Pancreas (tissue), 10 donors: ENCODE measurements at regions not wholly inside any gene's neighbourhood (a gene's known extent, or its start where the extent isn't known, plus 50 kb on each side); places are given as distances from the start of the nearest gene placed in this dataset.

ENCODE experiments used
- ATAC-seq, 4 donors: fragments of 200-7000 bp; cut with Tn5 transposase; one replicate each; pipeline versions ENCODE4 v1.8.0 to v1.9.1; 2020; ENCODE audit warnings: mild to moderate bottlenecking in 4 of 4, moderate library complexity in 4 of 4
- DNase-seq, 6 donors: peaks; one replicate each; pipeline ENCODE4 v3.0.0-alpha.2; 2020
- FAIRE-seq: peaks from 2 replicates; lab custom pipeline; 2012; peaks lifted over from hg19 to GRCh38; lab: Jason Lieb, UNC
- H3K27ac ChIP-seq, 4 donors: fragments of 200-600 bp; sonication (generic); 1 replicate in 3 of 4; 2 replicates in 1 of 4; pipeline versions ENCODE4 v1.5.0 to v1.8.0; 2020
- H3K27me3 ChIP-seq, 4 donors: fragments of 200-600 bp; one replicate each; pipeline ENCODE4 v1.8.0; 2021
- H3K36me3 ChIP-seq, 3 donors: fragments of 200-600 bp; sonication (generic) in 1 of 3; one replicate each; pipeline versions ENCODE4 v1.5.0 to v1.8.0; 2020 to 2021
- H3K4me1 ChIP-seq, 3 donors: fragments of 200-600 bp; one replicate each; pipeline ENCODE4 v1.8.0; 2021
- H3K4me3 ChIP-seq, 4 donors: fragments of 200-600 bp; sonication (generic) in 2 of 4; one replicate each; pipeline versions ENCODE4 v1.5.0 to v1.8.0; 2020 to 2021
- H3K9me3 ChIP-seq, 4 donors: fragments of 200-600 bp; one replicate each; pipeline ENCODE4 v1.8.0; 2021
- WGBS, 2 donors: extraction: QIAGEN DNeasy Blood & Tissue Kit; methylation state at CpG; one replicate each; pipeline ENCODE4 v1.1.7; 2013; 5-methylcytosine and 5-hydroxymethylcytosine counted together
- intact Hi-C, 3 donors: fragments of 100-400 bp; cut with DNase I; formaldehyde crosslinking; loops; one replicate each; pipeline versions ENCODE4 v1.11.1 to v1.14.2; 2022
- TF ChIP-seq, protein P1 (sequence below), 4 donors: fragments of 200-600 bp; sonication (generic) in 3 of 4; IDR thresholded peaks; one replicate each; pipeline versions ENCODE4 v1.5.0 to v1.8.0; 2021; ENCODE audit warnings: antibody characterized with exemption in 4 of 4
- donor health status: healthy with polysubstance abuse.
- donor health status: DM: no; HTN: no; CAD: no; lungs with moderate emphysema.
- donor health status: DM: no; HTN: no; CAD: no.
- donor health status: control.
- donor health status: control.
- donor health status: Bipolar disorder and iron deficiency.
- donor health status: DM: yes; HTN: yes; CAD: no.
- donor health status: DM: no; HTN: no; CAD: no.
- donor health status: DM: no; HTN: no; CAD: no.
- donor health status: DM: yes; HTN: yes; CAD: no.

DNA sequence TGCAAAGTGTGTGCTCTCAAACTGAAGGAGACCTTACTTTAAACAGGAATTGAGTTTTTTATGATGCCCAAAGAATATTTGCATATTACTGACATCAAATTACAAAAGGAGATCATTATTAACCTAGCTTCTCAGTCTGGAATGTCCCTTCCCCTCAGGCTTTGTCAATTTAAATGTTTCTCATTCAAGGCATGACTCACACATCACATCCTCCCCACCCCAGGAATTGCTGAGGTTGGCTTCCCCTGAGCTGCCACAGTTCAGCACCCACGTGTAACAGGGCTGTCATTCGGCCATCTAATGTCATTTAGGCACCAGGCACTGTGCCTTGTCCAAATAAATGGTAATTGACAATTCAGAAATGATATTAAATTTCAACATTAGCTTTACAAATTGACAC is 305.9 kb upstream of the MGMT start:
- Histone ChIP-seq H3K4me3 (no peak overlapping the region), H3K9me3 (no peaks in the 10 kb centered on the region), H3K27me3 (peaks cover 0 to 11% (median 0%) of the 10 kb centered on the region in 4 donors), H3K36me3 (no peaks in the 10 kb centered on the region), H3K4me1 (no peaks in the 10 kb centered on the region), H3K27ac (no peak overlapping the region)
- 14 to 19% methylated on average over 2 of the region's 2 CpGs for WGBS, 2 donors
- TF ChIP-seq, protein P1, sequence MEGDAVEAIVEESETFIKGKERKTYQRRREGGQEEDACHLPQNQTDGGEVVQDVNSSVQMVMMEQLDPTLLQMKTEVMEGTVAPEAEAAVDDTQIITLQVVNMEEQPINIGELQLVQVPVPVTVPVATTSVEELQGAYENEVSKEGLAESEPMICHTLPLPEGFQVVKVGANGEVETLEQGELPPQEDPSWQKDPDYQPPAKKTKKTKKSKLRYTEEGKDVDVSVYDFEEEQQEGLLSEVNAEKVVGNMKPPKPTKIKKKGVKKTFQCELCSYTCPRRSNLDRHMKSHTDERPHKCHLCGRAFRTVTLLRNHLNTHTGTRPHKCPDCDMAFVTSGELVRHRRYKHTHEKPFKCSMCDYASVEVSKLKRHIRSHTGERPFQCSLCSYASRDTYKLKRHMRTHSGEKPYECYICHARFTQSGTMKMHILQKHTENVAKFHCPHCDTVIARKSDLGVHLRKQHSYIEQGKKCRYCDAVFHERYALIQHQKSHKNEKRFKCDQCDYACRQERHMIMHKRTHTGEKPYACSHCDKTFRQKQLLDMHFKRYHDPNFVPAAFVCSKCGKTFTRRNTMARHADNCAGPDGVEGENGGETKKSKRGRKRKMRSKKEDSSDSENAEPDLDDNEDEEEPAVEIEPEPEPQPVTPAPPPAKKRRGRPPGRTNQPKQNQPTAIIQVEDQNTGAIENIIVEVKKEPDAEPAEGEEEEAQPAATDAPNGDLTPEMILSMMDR (IDR thresholded peaks at IDR 0.05), result no peak
- ATAC-seq, result no peak
- no peak for DNase-seq
- intact Hi-C loops, result no loop called here
- no peak for FAIRE-seq

DNA sequence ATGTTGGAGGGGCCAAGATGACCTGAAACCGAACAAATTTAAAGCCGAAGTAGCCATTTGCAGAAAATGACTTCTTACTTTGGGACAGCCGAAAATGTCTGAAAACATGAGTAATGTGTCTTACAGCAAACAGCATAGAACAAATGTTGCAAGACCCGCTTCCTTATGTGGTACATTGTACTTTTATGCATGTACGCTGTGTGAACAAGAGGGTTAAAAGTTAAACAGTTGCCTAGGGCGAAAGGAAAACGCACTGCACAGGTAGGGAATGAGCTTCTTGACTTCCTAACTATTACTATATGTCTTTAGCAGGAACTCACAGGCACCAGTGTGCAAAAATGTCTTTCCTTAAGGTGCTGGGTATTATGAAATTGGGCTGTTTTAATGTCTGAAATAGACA is 303.5 kb upstream of the MGMT start:
- DNase-seq (no peak), FAIRE-seq (no peak), ATAC-seq (no peak)
- H3K4me3 ChIP-seq, result no peak overlapping the region
- TF ChIP-seq, protein P1 (IDR thresholded peaks at IDR 0.05), result no peak
- H3K27ac ChIP-seq, result no peak overlapping the region
- WGBS, 2 donors, result 60 to 62% methylated on average over 7 of the region's 7 CpGs
- peaks cover 0 to 12% (median 0%) of the 10 kb centered on the region in 4 donors for H3K27me3 ChIP-seq
- no peaks in the 10 kb centered on the region for H3K9me3 ChIP-seq
- intact Hi-C loops, result no loop called here
- H3K4me1 ChIP-seq, result no peaks in the 10 kb centered on the region
- H3K36me3 ChIP-seq, result no peaks in the 10 kb centered on the region

DNA sequence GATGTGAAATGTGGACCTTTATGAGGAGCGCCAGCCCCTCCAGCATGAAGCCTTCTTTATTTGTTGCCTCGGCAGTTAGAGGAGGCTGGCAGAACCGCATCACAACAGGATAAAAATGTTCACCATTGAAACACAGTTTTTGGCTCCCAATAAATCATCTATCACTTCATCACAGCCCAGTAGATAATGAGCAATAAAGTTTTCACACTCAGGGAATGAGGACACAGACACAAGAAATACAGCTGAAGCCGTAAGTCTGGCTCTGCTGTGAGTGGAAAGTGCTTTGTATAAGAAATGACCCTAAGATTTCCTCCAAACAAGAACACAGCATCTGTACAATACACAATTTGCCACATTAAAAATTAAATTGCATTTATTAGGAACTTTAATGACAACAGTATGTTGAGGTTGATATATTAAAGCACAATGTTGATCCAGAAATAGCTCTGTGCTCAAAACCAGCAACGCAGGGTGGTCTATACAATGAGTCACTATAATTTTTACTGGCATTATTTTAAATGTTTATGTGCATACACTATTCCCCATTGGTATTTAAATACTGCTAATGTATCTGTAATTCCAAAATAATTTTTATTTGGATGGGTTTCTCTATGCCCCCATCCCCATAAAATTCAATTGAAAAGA is 301.8 kb upstream of the MGMT start:
- TF ChIP-seq, protein P1 (IDR thresholded peaks at IDR 0.05), result no peak
- no peak for ATAC-seq
- intact Hi-C loops, result no loop called here
- Histone ChIP-seq H3K9me3 (no peaks in the 10 kb centered on the region), H3K36me3 (no peaks in the 10 kb centered on the region), H3K27me3 (peaks cover 0 to 3% (median 0%) of the 10 kb centered on the region in 4 donors), H3K27ac (no peak overlapping the region), H3K4me1 (no peaks in the 10 kb centered on the region), H3K4me3 (no peak overlapping the region)
- 72 to 79% methylated on average over 5 of the region's 5 CpGs for WGBS, 2 donors
- FAIRE-seq, result no peak
- DNase-seq, result no peak

DNA sequence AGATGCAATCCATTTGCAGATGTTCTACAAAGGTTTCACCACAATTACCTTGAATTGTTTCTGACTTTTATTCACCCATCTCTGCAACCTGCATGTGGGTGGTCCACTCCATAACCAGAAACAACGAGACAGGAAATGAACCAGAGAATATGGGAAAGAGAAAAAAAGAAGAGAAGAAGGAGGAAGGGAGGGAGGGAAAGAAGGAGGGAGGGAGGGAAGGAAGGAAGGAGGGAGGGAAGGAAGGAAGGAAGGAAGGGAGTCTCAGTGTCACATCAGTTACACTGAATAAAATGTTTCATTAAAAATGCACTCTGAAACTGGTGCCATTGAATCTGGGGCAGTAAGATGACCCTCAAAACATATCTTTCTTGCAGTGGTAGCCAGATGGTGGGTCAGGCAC is 301.3 kb upstream of the MGMT start:
- H3K27ac ChIP-seq, result no peak overlapping the region
- intact Hi-C loops, result no loop called here
- H3K27me3 ChIP-seq, result peaks cover 0 to 3% (median 0%) of the 10 kb centered on the region in 4 donors
- H3K4me1 ChIP-seq, result no peaks in the 10 kb centered on the region
- WGBS, 2 donors, result 34 to 46% methylated on average over 1 of the region's 1 CpG
- H3K36me3 ChIP-seq, result no peaks in the 10 kb centered on the region
- ATAC-seq (no peak), FAIRE-seq (no peak), DNase-seq (no peak)
- no peaks in the 10 kb centered on the region for H3K9me3 ChIP-seq
- TF ChIP-seq, protein P1 (IDR thresholded peaks at IDR 0.05), result no peak
- H3K4me3 ChIP-seq, result no peak overlapping the region

DNA sequence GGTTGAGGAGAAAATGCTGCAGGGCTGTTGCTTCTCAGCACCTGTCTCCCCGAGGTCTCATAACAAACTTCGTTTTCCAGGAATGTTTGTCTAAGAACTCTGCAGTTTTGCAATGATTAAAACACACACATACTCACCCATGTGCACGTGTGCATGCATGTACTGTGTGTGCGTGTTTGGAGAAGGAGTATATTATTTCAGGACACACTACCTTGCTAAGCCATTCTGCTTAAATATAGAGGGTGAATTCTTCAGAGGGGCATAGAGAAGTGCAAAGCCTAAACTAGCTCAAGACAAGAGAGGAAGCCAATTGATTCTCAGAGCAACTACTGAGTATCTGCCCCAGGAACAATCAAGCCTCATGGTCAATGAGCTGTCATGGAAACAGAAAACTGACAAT is 298.4 kb upstream of the MGMT start:
- TF ChIP-seq, protein P1 (IDR thresholded peaks at IDR 0.05), result no peak
- intact Hi-C loops, result no loop called here
- Histone ChIP-seq H3K27me3 (peaks cover 0 to 7% (median 2%) of the 10 kb centered on the region in 4 donors), H3K4me1 (no peaks in the 10 kb centered on the region), H3K9me3 (no peaks in the 10 kb centered on the region), H3K36me3 (no peaks in the 10 kb centered on the region), H3K4me3 (no peak overlapping the region), H3K27ac (no peak overlapping the region)
- ATAC-seq, result no peak
- no peak for FAIRE-seq
- DNase-seq, result no peak
- WGBS, 2 donors, result 28 to 45% methylated on average over 4 of the region's 4 CpGs
